GM19324 (cell line): ENCODE measurements at regions not wholly inside any gene's neighbourhood (a gene's known extent, or its start where the extent isn't known, plus 50 kb on each side); places are given as distances from the start of the nearest gene placed in this dataset.
"Not testable (repeated sequence)": the region's sequence is repeated elsewhere in the genome, so short reads cannot be mapped to it uniquely, and the experiment has no call there.

Source experiments
- ATAC-seq: cut with Tn5 transposase; IDR thresholded peaks from one replicate; pipeline ENCODE4 v1.9.1; 2021; ENCODE audit warnings: mild to moderate bottlenecking, moderate library complexity; ENCODE audit not compliant: unreplicated experiment, low FRiP score

GRCh38 chr17:33679595-33679994 lies 386.5 kb upstream of the ASIC2 start:
- no peak for ATAC-seq

GRCh38 chr17:33680472-33680871 lies 387.4 kb upstream of the ASIC2 start:
- ATAC-seq: no peak

GRCh38 chr17:33682599-33682998 lies 389.5 kb upstream of the ASIC2 start:
- no peak for ATAC-seq

GRCh38 chr17:33684735-33685134 lies 391.6 kb upstream of the ASIC2 start:
- ATAC-seq: no peak

GRCh38 chr17:33686171-33686570 lies 393.1 kb upstream of the ASIC2 start:
- ATAC-seq: no peak

- no peak for ATAC-seq
Observed at GRCh38 chr17:33687831-33688230, 394.7 kb upstream of the ASIC2 start.

- ATAC-seq: no peak
Observed at GRCh38 chr17:33688771-33689170, 395.7 kb upstream of the ASIC2 start.

GRCh38 chr17:33689725-33690124 lies 396.6 kb upstream of the ASIC2 start:
- ATAC-seq: no peak

- no peak for ATAC-seq
Observed at GRCh38 chr17:33695431-33695830, 402.3 kb upstream of the ASIC2 start.

- ATAC-seq: no peak
Observed at GRCh38 chr17:33696102-33696501, 403.0 kb upstream of the ASIC2 start.

GRCh38 chr17:33697557-33697956 lies 404.5 kb upstream of the ASIC2 start:
- ATAC-seq: no peak

- ATAC-seq: no peak
Observed at GRCh38 chr17:33701910-33702309, 408.8 kb upstream of the ASIC2 start.

- no peak for ATAC-seq
Observed at GRCh38 chr17:33704856-33705255, 411.8 kb upstream of the ASIC2 start.

GRCh38 chr17:33709881-33710280 lies 416.8 kb upstream of the ASIC2 start:
- ATAC-seq: no peak

GRCh38 chr17:33712120-33712519 lies 419.0 kb upstream of the ASIC2 start:
- no peak for ATAC-seq

- ATAC-seq: no peak
Observed at GRCh38 chr17:33716957-33717356, 423.9 kb upstream of the ASIC2 start.

- ATAC-seq: not testable (repeated sequence)
Observed at GRCh38 chr17:33723736-33724135, 430.6 kb upstream of the ASIC2 start.

- no peak for ATAC-seq
Observed at GRCh38 chr17:33725675-33726271, 432.7 kb upstream of the ASIC2 start.

GRCh38 chr17:33730131-33730530 lies 437.0 kb upstream of the ASIC2 start:
- ATAC-seq: no peak

GRCh38 chr17:33732116-33732515 lies 439.0 kb upstream of the ASIC2 start:
- ATAC-seq: no peak

- ATAC-seq: no peak
Observed at GRCh38 chr17:33739714-33740113, 446.6 kb upstream of the ASIC2 start.

- no peak for ATAC-seq
Observed at GRCh38 chr17:33745047-33745760, 452.1 kb upstream of the ASIC2 start.
